Stimulated activated CD4-positive, alpha-beta T cell treated with anti-CD3 and anti-CD28 coated beads, Interleukin-1b, Interleukin-23, amount 100 ng/mL, for 48 hours (primary cell): ENCODE measurements at regions not wholly inside any gene's neighbourhood (a gene's known extent, or its start where the extent isn't known, plus 50 kb on each side); places are given as distances from the start of the nearest gene placed in this dataset.
"Not testable (repeated sequence)": the region's sequence is repeated elsewhere in the genome, so short reads cannot be mapped to it uniquely, and the experiment has no call there.

Experiments used
- DNase-seq: peaks from one replicate; pipeline ENCODE4 v3.0.0-alpha.2; 2020

- no peak for DNase-seq
Measured at GRCh38 chr22:49469896-49470740, 357.6 kb downstream of the BRD1 start.

- DNase-seq, result no peak
Measured at GRCh38 chr22:49468487-49469198, 359.0 kb downstream of the BRD1 start.

- DNase-seq, result no peak
Measured at GRCh38 chr22:49466878-49467595, 360.6 kb downstream of the BRD1 start.

- DNase-seq, result no peak
Measured at GRCh38 chr22:49464037-49464436, 363.6 kb downstream of the BRD1 start.

GRCh38 chr22:49462795-49463194 lies 364.9 kb downstream of the BRD1 start:
- DNase-seq, result no peak

- no peak for DNase-seq
Measured at GRCh38 chr22:49462291-49462690, 365.4 kb downstream of the BRD1 start.

- DNase-seq, result no peak
Measured at GRCh38 chr22:49461674-49462073, 366.0 kb downstream of the BRD1 start.

- DNase-seq, result no peak
Measured at GRCh38 chr22:49460592-49461281, 366.9 kb downstream of the BRD1 start.

GRCh38 chr22:49460091-49460490 lies 367.6 kb downstream of the BRD1 start:
- no peak for DNase-seq

- no peak for DNase-seq
Measured at GRCh38 chr22:49458708-49459099, 369.0 kb downstream of the BRD1 start.

- no peak for DNase-seq
Measured at GRCh38 chr22:49457946-49458707, 369.5 kb downstream of the BRD1 start.

GRCh38 chr22:49457146-49457545 lies 370.5 kb downstream of the BRD1 start:
- no peak for DNase-seq

GRCh38 chr22:49455595-49455994 lies 372.1 kb downstream of the BRD1 start:
- no peak for DNase-seq

- DNase-seq, result no peak
Measured at GRCh38 chr22:49454726-49455125, 372.9 kb downstream of the BRD1 start.

GRCh38 chr22:49453771-49454170 lies 373.9 kb downstream of the BRD1 start:
- no peak for DNase-seq

- not testable (repeated sequence) for DNase-seq
Measured at GRCh38 chr22:49453019-49453418, 374.7 kb downstream of the BRD1 start.

- no peak for DNase-seq
Measured at GRCh38 chr22:49452362-49452946, 375.2 kb downstream of the BRD1 start.

GRCh38 chr22:49451070-49451840 lies 376.4 kb downstream of the BRD1 start:
- DNase-seq, result no peak

- DNase-seq, result no peak
Measured at GRCh38 chr22:49450498-49450897, 377.2 kb downstream of the BRD1 start.

- no peak for DNase-seq
Measured at GRCh38 chr22:49449811-49450446, 377.7 kb downstream of the BRD1 start.

- no peak for DNase-seq
Measured at GRCh38 chr22:49449377-49449776, 378.3 kb downstream of the BRD1 start.
